ENCODE measurements at regions not wholly inside any gene's neighbourhood (a gene's known extent, or its start where the extent isn't known, plus 50 kb on each side); places are given as distances from the start of the nearest gene placed in this dataset.

- DNase-seq, result no peak
- Histone ChIP-seq H3K4me1 (no peaks in the 10 kb centered on the region), H3K27me3 (no peaks in the 10 kb centered on the region), H3K9me3 (no peaks in the 10 kb centered on the region), H3K4me3 (no peak overlapping the region), H3K27ac (no peak overlapping the region), H3K36me3 (no peaks in the 10 kb centered on the region)
- intact Hi-C loops (cut with DNase I; ENCODE audit: low total_unique reads), result loop anchor here (5.0 kb wide), 1 partner anchor 500 kb away; no protein-coding TSS in a partner anchor
- TF ChIP-seq, protein P1, sequence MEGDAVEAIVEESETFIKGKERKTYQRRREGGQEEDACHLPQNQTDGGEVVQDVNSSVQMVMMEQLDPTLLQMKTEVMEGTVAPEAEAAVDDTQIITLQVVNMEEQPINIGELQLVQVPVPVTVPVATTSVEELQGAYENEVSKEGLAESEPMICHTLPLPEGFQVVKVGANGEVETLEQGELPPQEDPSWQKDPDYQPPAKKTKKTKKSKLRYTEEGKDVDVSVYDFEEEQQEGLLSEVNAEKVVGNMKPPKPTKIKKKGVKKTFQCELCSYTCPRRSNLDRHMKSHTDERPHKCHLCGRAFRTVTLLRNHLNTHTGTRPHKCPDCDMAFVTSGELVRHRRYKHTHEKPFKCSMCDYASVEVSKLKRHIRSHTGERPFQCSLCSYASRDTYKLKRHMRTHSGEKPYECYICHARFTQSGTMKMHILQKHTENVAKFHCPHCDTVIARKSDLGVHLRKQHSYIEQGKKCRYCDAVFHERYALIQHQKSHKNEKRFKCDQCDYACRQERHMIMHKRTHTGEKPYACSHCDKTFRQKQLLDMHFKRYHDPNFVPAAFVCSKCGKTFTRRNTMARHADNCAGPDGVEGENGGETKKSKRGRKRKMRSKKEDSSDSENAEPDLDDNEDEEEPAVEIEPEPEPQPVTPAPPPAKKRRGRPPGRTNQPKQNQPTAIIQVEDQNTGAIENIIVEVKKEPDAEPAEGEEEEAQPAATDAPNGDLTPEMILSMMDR (IDR thresholded peaks at IDR 0.05), result no peak
Measured at GRCh38 chr10:6917125-6917524, 337.0 kb upstream of the PRKCQ start.

DNA sequence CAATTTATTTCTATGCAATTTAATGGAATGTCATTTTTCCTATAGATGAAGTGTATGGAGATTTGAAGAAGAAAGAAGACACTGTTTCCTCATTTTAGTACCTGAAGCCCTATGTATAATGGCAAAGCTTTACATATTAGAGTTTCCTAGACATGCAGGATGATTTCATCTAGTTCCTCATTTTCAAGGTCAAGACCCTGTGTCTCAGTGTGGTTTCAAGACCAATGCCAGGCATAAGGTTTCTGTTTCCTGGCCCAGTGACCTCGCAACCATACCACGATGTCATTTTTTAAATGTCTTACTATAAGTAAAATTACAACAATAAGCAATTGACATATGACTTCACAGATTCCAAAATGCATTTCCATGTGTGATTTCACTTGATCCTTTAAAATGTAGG lies 336.5 kb upstream of the PRKCQ start:
- no peaks in the 10 kb centered on the region for H3K4me1 ChIP-seq
- DNase-seq, result no peak
- H3K4me3 ChIP-seq, result no peak overlapping the region
- TF ChIP-seq, protein P1 (IDR thresholded peaks at IDR 0.05), result no peak
- no peak for TF ChIP-seq POLR2A (IDR thresholded peaks at IDR 0.05)
- intact Hi-C loops (cut with DNase I; ENCODE audit: low total_unique reads), result loop anchor here (5.0 kb wide), 1 partner anchor 501 kb away; no protein-coding TSS in a partner anchor
- no peaks in the 10 kb centered on the region for H3K9me3 ChIP-seq
- no peaks in the 10 kb centered on the region for H3K36me3 ChIP-seq
- no peak overlapping the region for H3K27ac ChIP-seq
- H3K27me3 ChIP-seq, result no peaks in the 10 kb centered on the region

- Histone ChIP-seq H3K27ac (no peak overlapping the region), H3K9me3 (no peaks in the 10 kb centered on the region), H3K27me3 (no peaks in the 10 kb centered on the region), H3K36me3 (no peaks in the 10 kb centered on the region), H3K4me3 (no peak overlapping the region), H3K4me1 (no peaks in the 10 kb centered on the region)
- no peak for TF ChIP-seq POLR2A (IDR thresholded peaks at IDR 0.05)
- TF ChIP-seq, protein P1 (IDR thresholded peaks at IDR 0.05), result no peak
- intact Hi-C loops (cut with DNase I; ENCODE audit: low total_unique reads), result loop anchor here (5.0 kb wide), 1 partner anchor 502 kb away; no protein-coding TSS in a partner anchor
- no peak for DNase-seq
Measured at GRCh38 chr10:6915307-6915706, 335.2 kb upstream of the PRKCQ start.

- Histone ChIP-seq H3K27me3 (no peaks in the 10 kb centered on the region), H3K36me3 (no peaks in the 10 kb centered on the region), H3K27ac (peak overlapping the region; percentile 7 to 63), H3K9me3 (no peaks in the 10 kb centered on the region), H3K4me1 (no peaks in the 10 kb centered on the region), H3K4me3 (no peak overlapping the region)
- intact Hi-C loops (cut with DNase I; ENCODE audit: low total_unique reads), result no loop called here
- no peak for DNase-seq
- no peak for TF ChIP-seq POLR2A (IDR thresholded peaks at IDR 0.05)
- TF ChIP-seq, protein P1 (IDR thresholded peaks at IDR 0.05), result no peak
Measured at GRCh38 chr10:6912929-6913328, 332.9 kb upstream of the PRKCQ start.

DNA sequence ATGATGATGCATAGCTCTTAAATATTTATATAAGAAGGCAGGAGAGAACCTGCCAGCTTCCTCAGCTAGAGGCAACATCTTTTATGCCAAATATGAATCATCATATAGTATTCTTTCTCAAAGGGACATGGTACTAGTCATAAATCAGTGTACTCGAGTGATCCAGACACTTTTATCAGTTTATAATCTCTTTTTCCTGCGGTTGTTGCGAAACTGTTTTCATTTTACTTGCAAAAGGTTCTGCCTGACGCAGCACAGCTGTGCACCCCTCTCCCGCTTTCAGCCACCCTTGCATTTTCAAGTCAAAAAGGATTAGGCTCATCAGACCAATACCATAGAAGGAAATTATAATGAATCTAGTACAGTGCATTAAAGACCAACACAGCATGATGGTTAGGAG lies 332.3 kb upstream of the PRKCQ start:
- peak overlapping the region in 1 of 2 donors; percentile 63 for H3K27ac ChIP-seq
- H3K4me3 ChIP-seq, result no peak overlapping the region
- no peaks in the 10 kb centered on the region for H3K4me1 ChIP-seq
- no peaks in the 10 kb centered on the region for H3K9me3 ChIP-seq
- intact Hi-C loops (cut with DNase I; ENCODE audit: low total_unique reads), result no loop called here
- no peaks in the 10 kb centered on the region for H3K36me3 ChIP-seq
- DNase-seq, result peak in 1 of 2 donors; percentile 25
- no peak for TF ChIP-seq POLR2A (IDR thresholded peaks at IDR 0.05)
- TF ChIP-seq, protein P1 (IDR thresholded peaks at IDR 0.05), result no peak
- no peaks in the 10 kb centered on the region for H3K27me3 ChIP-seq
